GM10248 (cell line): ENCODE measurements at regions not wholly inside any gene's neighbourhood (a gene's known extent, or its start where the extent isn't known, plus 50 kb on each side); places are given as distances from the start of the nearest gene placed in this dataset.
"Not testable (repeated sequence)": the region's sequence is repeated elsewhere in the genome, so short reads cannot be mapped to it uniquely, and the experiment has no call there.

Experiments
- CTCF ChIA-PET: fragments of 300-600 bp; sonication (Branson Sonifier 250); formaldehyde crosslinking; extraction: SDS; loops from one replicate; lab custom pipeline; 2021; ENCODE audit warnings: antibody characterized with exemption; lab: Yijun Ruan, JAX
- POLR2A ChIA-PET: fragments of 350-650 bp; sonication (Branson Sonifier 250); formaldehyde crosslinking; extraction: SDS; loops from one replicate; lab custom pipeline; 2020; ENCODE audit warnings: antibody characterized with exemption; lab: Yijun Ruan, JAX
- DNase-seq: peaks from one replicate; pipeline ENCODE4 v3.0.0; 2012; ENCODE audit errors: extremely low spot score
- TF ChIP-seq, protein P1 (sequence below): IDR thresholded peaks from 2 replicates; pipeline ENCODE4 v1.5.1; 2012; ENCODE audit warnings: mild to moderate bottlenecking, low read depth; ENCODE audit errors: extremely low read depth, missing control alignments, control extremely low read depth

DNA sequence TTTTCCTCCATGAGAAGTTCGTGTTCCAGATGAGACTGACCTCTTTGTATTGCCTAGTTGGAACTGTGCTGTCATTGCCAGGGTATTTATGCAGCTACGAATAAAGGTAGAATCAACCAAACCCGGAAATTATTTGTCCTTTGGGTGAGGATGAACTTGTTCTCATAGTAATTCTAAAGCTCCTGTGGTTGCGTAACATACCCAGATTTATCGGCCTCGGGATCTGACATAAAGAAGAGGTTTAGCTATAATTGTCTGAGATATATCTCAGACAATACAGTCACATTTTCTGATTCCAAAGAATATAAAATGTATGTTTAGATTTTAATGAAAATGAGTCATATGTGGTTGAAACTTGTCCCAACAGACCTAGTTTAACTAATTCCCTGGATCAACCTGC, 628.7 kb upstream of the LINC00305 start:
- TF ChIP-seq, protein P1, sequence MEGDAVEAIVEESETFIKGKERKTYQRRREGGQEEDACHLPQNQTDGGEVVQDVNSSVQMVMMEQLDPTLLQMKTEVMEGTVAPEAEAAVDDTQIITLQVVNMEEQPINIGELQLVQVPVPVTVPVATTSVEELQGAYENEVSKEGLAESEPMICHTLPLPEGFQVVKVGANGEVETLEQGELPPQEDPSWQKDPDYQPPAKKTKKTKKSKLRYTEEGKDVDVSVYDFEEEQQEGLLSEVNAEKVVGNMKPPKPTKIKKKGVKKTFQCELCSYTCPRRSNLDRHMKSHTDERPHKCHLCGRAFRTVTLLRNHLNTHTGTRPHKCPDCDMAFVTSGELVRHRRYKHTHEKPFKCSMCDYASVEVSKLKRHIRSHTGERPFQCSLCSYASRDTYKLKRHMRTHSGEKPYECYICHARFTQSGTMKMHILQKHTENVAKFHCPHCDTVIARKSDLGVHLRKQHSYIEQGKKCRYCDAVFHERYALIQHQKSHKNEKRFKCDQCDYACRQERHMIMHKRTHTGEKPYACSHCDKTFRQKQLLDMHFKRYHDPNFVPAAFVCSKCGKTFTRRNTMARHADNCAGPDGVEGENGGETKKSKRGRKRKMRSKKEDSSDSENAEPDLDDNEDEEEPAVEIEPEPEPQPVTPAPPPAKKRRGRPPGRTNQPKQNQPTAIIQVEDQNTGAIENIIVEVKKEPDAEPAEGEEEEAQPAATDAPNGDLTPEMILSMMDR: no peak
- ChIA-PET POLR2A (no interaction called here), CTCF (no interaction called here)
- no peak for DNase-seq

- DNase-seq: no peak
- TF ChIP-seq, protein P1: no peak
- ChIA-PET POLR2A (no interaction called here), CTCF (no interaction called here)
Measured at GRCh38 chr18:64765908-64766307, 617.0 kb upstream of the LINC00305 start.

- TF ChIP-seq, protein P1: no peak
- POLR2A ChIA-PET: no interaction called here
- CTCF ChIA-PET: interaction anchor here (1.3 kb wide), 1 partner anchor 11 kb away, joined by 3 read pairs; no protein-coding TSS in a partner anchor
- DNase-seq: no peak
Measured at GRCh38 chr18:64752707-64753106, 603.8 kb upstream of the LINC00305 start.

DNA sequence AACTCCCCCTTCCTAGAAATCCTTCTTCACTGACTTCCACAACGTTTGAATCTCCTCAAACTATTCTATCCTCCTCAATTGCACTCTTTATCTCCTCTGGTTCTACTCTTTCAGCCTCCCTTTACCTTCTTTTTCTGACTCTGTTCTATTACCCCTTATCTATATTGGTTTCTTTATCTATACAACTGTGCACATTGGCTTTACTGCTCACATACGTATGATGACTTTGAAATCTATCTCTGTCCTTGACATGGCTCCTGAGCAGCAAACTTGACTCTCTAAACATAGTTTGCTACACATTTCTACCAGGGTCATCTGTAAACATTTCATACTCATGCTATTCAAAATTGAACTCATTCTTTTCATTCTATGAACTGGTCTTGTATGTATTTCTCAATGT, 601.0 kb upstream of the LINC00305 start:
- DNase-seq: no peak
- CTCF ChIA-PET: no interaction called here
- POLR2A ChIA-PET: no interaction called here
- TF ChIP-seq, protein P1: no peak

- POLR2A ChIA-PET: no interaction called here
- no peak for DNase-seq
- CTCF ChIA-PET: interaction anchor here (1.1 kb wide), 1 partner anchor 9 kb away, joined by 4 read pairs; no protein-coding TSS in a partner anchor
- TF ChIP-seq, protein P1: no peak
Measured at GRCh38 chr18:64747803-64748202, 598.9 kb upstream of the LINC00305 start.

- ChIA-PET CTCF (no interaction called here), POLR2A (no interaction called here)
- TF ChIP-seq, protein P1: no peak
Measured at GRCh38 chr18:64742898-64743297, 594.0 kb upstream of the LINC00305 start.

DNA sequence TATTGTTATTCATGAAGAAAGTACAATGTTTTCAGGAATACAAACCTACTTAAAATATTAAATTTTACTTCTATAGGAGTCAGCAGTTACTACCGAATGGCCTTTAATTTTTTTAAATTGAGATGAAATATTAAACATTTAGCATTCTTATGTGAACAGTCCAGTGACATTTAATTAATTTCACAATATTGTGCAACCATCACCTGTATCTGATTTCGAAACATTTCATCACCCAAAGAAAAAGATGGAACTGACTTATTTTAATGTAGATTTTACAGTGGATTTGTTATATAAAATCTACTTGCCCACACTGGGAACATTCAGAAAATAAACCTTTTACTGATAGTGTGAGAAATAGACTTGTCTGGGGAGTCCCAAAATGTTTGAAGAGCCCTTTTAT, 585.2 kb upstream of the LINC00305 start:
- no peak for DNase-seq
- TF ChIP-seq, protein P1: no peak
- ChIA-PET CTCF (no interaction called here), POLR2A (no interaction called here)

More at GRCh38 chr18:64742898-64743297, 594.0 kb upstream of the LINC00305 start:
- DNase-seq: no peak

DNA sequence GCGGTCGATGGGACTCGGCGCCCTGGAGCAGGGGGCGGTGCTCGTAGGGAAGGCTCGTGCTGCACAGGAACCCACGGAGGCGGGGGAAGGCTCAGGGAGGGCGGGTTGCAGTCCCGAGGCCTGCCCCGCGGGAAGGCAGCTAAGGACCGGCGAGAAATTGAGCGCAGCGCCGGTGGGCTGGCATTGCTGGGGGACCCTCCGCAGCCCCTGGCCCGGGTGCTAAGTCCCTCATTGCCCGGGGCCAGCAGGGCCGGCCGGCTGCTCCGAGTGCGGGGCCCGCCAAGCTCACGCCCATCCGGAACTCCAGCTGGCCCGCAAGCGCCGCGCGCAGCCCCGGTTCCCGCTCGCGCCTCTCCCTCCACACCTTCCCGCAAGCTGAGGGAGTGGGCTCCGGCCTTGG, 576.8 kb upstream of the LINC00305 start:
- CTCF ChIA-PET, DNase-seq, POLR2A ChIA-PET: not testable (repeated sequence)
